HepG2 (cell line): ENCODE measurements at regions not wholly inside any gene's neighbourhood (a gene's known extent, or its start where the extent isn't known, plus 50 kb on each side); places are given as distances from the start of the nearest gene placed in this dataset.

Source experiments
- ATAC-seq: fragments of 200-7000 bp; cut with Tn5 transposase; 3 replicates; pipeline ENCODE4 v1.9.1; 2020; ENCODE audit warnings: mild to moderate bottlenecking, moderate library complexity
- BruUV-seq: library from RNA; stranded (reverse); fragments of 400-500 nt; replicated peaks from 2 replicates; lab custom pipeline; 2021; lab: Mats Ljungman, UMichigan
- CTCF ChIA-PET: fragments of 300-600 bp; formaldehyde crosslinking; extraction: SDS; loops from one replicate; lab custom pipeline; 2021; ENCODE audit warnings: low total read pairs, inconsistent platforms, low intra/inter-chr PET ratio; lab: Yijun Ruan, JAX
- POLR2A ChIA-PET: fragments of 350-600 bp; sonication (Branson Sonifier 250); formaldehyde crosslinking; loops from one replicate; lab custom pipeline; 2020; ENCODE audit warnings: antibody characterized with exemption, inconsistent platforms; lab: Yijun Ruan, JAX
- DNase-seq: peaks from one replicate; pipeline ENCODE4 v3.0.0-alpha.2; 2015; ENCODE audit warnings: low spot score
- FAIRE-seq: peaks from 3 replicates; lab custom pipeline; 2011; peaks lifted over from hg19 to GRCh38; lab: Jason Lieb, UNC
- H2AFZ ChIP-seq: one replicate; pipeline ENCODE4 v1.6.1; 2011; ENCODE audit warnings: low read length, inconsistent platforms
- H3K27ac ChIP-seq: fragments of 300-600 bp; 3 replicates; pipeline ENCODE4 v1.8.0; 2011; ENCODE audit warnings: mixed run types, mild to moderate bottlenecking, mixed read lengths, low read length, inconsistent platforms; ENCODE audit not compliant: insufficient read depth; ENCODE audit errors: extremely low read length
- H3K27me3 ChIP-seq, 2 experiments: fragments of 200-600 bp in 1 of 2; 2 replicates in 1 of 2; 3 replicates in 1 of 2; pipeline versions ENCODE4 v1.6.0 to v1.8.0; 2011; ENCODE audit warnings: low read length in 2 of 2, mild to moderate bottlenecking in 2 of 2, moderate library complexity in 2 of 2, inconsistent platforms in 1 of 2; ENCODE audit not compliant: insufficient read depth in 2 of 2, control insufficient read depth in 1 of 2
- H3K36me3 ChIP-seq, 2 experiments: fragments of 200-600 bp in 1 of 2; replicated peaks in 1 of 2; 2 replicates in 1 of 2; 3 replicates in 1 of 2; pipeline versions ENCODE4 v1.5.1 to v1.8.0; 2011; ENCODE audit warnings: low read length in 2 of 2, inconsistent platforms in 1 of 2; ENCODE audit not compliant: insufficient read depth in 2 of 2, control insufficient read depth in 1 of 2
- H3K4me1 ChIP-seq: 2 replicates; pipeline ENCODE4 v1.5.1; 2012; ENCODE audit warnings: low read length, inconsistent platforms; ENCODE audit not compliant: insufficient read depth
- H3K4me2 ChIP-seq: 2 replicates; pipeline ENCODE4 v1.6.0; 2011; ENCODE audit warnings: low read depth, low read length, inconsistent platforms
- H3K4me3 ChIP-seq, 3 experiments: fragments of 200-600 bp in 1 of 3; sonication (generic), shearing (Covaris generic) in 1 of 3; replicated peaks in 1 of 3; 2 replicates each; pipeline ENCODE4 v1.5.1; 2011 to 2016; ENCODE audit warnings: low read length in 3 of 3, inconsistent platforms in 2 of 3, low read depth in 2 of 3, mild to moderate bottlenecking in 2 of 3, control low read depth in 1 of 3, mixed read lengths in 1 of 3; ENCODE audit not compliant: insufficient read depth in 1 of 3
- H3K79me2 ChIP-seq: one replicate; pipeline ENCODE4 v1.6.1; 2011; ENCODE audit warnings: low read length, inconsistent platforms; ENCODE audit not compliant: insufficient read depth
- H3K9ac ChIP-seq: 2 replicates; pipeline ENCODE4 v1.6.0; 2011; ENCODE audit warnings: mild to moderate bottlenecking, low read depth, low read length, inconsistent platforms; ENCODE audit not compliant: insufficient read depth
- H3K9me3 ChIP-seq: 2 replicates; pipeline ENCODE4 v1.5.1; 2012; ENCODE audit warnings: mild to moderate bottlenecking, low read length
- H4K20me1 ChIP-seq: 2 replicates; pipeline ENCODE4 v1.6.0; 2011; ENCODE audit warnings: inconsistent platforms, mild to moderate bottlenecking, low read length, moderate library complexity; ENCODE audit not compliant: insufficient read depth
- JUND ChIP-seq: sonication (generic); formaldehyde crosslinking; IDR thresholded peaks from 2 replicates; pipeline ENCODE4 v1.8.0; 2022; ENCODE audit warnings: mild to moderate bottlenecking, missing genetic modification reagents
- NR1H2 ChIP-seq: sonication (generic); formaldehyde crosslinking; IDR thresholded peaks from 2 replicates; pipeline ENCODE4 v1.8.1; 2022; ENCODE audit warnings: low read depth, missing genetic modification reagents, borderline replicate concordance
- ZFP41 ChIP-seq: sonication (generic); formaldehyde crosslinking; IDR thresholded peaks from 2 replicates; pipeline ENCODE4 v1.4.0; 2020; ENCODE audit warnings: mild to moderate bottlenecking, missing genetic modification reagents, borderline replicate concordance
- ZSCAN20 ChIP-seq: sonication (generic); formaldehyde crosslinking; IDR thresholded peaks from 2 replicates; pipeline ENCODE4 v1.4.0; 2020; ENCODE audit warnings: missing genetic modification reagents, mild to moderate bottlenecking, borderline replicate concordance
- WGBS: methylation state at CpG from one replicate; pipeline ENCODE4 v1.1.6; 2017; ENCODE audit warnings: low lambda C conversion rate; 5-methylcytosine and 5-hydroxymethylcytosine counted together
- in situ Hi-C: cut with HindIII; loops from 2 replicates; pipeline ENCODE4 v1.10.0; 2017; ENCODE audit warnings: low pct_unique_long_range_greater_than_20kb; ENCODE audit not compliant: extremely low pct_ligation_motif_present
- intact Hi-C: fragments of 100-400 bp; cut with micrococcal nuclease; formaldehyde crosslinking; loops from one replicate; pipeline ENCODE4 v1.10.0; 2022; ENCODE audit not compliant: unreplicated experiment
- TF ChIP-seq, protein P1 (sequence below): sonication (generic); formaldehyde crosslinking; IDR thresholded peaks from 2 replicates; pipeline ENCODE4 v1.4.0; 2020; ENCODE audit warnings: mild to moderate bottlenecking, missing genetic modification reagents
- TF ChIP-seq, protein P2 (sequence below): sonication (generic); formaldehyde crosslinking; IDR thresholded peaks from 2 replicates; pipeline ENCODE4 v1.5.0; 2020; ENCODE audit warnings: mild to moderate bottlenecking, missing genetic modification reagents
- TF ChIP-seq, protein P3 (sequence below): sonication (generic); formaldehyde crosslinking; IDR thresholded peaks from 2 replicates; pipeline ENCODE4 v1.4.0; 2020; ENCODE audit warnings: missing genetic modification reagents

DNA sequence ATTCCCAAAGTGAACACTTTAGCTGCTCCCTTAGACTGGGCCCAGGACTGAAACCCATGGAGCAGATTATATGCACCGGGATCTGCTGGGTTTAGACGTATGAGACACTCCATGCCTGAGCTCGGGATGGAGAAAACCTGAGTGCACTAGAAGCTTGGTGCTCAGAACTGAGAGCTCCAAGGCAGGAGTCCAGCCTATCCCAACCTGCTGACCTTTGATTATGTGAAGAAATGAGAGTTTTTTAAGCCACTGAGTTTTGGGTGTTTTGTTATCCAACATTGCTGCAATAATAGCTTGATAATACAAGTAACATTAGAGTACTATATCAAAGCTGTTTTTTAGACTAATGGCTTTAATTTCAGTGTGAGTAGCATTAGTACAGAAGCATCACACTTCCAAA, 131.5 kb upstream of the KCNK1 start:
- TF ChIP-seq ZFP41 (no peak), JUND (CRISPR knock-in tag) (no peak), ZSCAN20 (CRISPR knock-in tag) (no peak), NR1H2 (CRISPR knock-in tag) (no peak)
- TF ChIP-seq, protein P1, sequence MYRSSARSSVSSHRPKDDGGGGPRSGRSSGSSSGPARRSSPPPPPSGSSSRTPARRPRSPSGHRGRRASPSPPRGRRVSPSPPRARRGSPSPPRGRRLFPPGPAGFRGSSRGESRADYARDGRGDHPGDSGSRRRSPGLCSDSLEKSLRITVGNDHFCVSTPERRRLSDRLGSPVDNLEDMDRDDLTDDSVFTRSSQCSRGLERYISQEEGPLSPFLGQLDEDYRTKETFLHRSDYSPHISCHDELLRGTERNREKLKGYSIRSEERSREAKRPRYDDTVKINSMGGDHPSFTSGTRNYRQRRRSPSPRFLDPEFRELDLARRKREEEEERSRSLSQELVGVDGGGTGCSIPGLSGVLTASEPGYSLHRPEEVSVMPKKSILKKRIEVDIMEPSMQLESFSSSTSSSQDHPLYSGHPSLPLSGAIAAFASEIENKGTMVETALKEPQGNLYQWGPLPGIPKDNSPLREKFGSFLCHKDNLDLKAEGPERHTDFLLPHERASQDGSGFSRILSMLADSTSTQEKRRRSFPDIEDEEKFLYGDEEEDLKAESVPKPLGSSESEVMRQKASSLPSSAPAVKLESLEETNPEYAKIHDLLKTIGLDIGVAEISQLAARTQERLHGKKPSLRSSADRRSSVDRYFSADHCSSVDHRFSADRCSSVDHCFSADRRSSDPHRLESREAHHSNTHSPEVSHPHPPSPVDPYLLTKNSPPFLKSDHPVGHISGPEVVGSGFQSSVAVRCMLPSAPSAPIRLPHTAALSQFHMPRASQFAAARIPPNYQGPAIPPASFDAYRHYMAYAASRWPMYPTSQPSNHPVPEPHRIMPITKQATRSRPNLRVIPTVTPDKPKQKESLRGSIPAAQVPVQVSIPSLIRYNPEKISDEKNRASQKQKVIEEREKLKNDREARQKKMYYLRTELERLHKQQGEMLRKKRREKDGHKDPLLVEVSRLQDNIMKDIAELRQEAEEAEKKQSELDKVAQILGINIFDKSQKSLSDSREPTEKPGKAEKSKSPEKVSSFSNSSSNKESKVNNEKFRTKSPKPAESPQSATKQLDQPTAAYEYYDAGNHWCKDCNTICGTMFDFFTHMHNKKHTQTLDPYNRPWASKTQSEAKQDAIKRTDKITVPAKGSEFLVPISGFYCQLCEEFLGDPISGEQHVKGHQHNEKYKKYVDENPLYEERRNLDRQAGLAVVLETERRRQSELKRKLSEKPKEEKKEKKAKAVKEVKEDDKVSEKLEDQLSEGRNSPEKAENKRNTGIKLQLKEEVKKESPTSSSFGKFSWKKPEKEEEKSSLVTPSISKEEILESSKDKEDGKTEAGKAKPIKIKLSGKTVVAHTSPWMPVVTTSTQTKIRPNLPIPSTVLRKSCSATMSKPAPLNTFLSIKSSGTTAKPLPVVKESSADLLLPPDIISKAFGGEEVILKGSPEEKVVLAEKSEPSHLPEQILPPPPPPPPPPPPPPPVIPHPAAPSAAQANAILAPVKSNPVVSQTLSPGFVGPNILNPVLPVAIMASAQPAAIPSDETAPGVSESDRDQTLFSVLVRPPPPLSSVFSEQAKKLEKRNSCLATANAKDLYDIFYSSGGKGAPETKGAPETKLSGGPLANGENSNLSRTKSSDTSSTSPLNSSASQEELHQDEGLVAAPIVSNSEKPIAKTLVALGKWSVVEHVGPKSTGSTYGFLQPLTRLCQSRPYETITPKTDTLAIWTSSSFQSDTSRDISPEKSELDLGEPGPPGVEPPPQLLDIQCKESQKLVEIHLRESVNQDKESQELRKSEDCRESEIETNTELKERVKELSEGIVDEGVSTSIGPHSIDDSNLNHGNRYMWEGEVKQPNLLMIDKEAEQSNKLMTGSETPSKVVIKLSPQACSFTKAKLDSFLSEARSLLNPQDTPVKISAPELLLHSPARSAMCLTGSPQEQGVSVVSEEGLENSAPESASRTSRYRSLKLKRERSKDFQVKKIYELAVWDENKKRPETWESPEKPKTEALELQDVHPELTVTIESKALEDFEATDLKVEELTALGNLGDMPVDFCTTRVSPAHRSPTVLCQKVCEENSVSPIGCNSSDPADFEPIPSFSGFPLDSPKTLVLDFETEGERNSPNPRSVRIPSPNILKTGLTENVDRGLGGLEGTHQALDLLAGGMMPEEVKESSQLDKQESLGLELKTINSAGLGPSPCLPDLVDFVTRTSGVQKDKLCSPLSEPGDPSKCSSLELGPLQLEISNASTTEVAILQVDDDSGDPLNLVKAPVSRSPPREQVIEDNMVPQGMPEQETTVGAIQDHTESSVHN (CRISPR knock-in tag), result no peak
- TF ChIP-seq, protein P2, sequence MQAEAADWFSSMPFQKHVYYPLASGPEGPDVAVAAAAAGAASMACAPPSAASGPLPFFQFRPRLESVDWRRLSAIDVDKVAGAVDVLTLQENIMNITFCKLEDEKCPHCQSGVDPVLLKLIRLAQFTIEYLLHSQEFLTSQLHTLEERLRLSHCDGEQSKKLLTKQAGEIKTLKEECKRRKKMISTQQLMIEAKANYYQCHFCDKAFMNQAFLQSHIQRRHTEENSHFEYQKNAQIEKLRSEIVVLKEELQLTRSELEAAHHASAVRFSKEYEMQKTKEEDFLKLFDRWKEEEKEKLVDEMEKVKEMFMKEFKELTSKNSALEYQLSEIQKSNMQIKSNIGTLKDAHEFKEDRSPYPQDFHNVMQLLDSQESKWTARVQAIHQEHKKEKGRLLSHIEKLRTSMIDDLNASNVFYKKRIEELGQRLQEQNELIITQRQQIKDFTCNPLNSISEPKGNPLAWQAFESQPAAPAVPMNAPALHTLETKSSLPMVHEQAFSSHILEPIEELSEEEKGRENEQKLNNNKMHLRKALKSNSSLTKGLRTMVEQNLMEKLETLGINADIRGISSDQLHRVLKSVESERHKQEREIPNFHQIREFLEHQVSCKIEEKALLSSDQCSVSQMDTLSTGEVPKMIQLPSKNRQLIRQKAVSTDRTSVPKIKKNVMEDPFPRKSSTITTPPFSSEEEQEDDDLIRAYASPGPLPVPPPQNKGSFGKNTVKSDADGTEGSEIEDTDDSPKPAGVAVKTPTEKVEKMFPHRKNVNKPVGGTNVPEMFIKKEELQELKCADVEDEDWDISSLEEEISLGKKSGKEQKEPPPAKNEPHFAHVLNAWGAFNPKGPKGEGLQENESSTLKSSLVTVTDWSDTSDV (CRISPR knock-in tag), result no peak
- TF ChIP-seq, protein P3, sequence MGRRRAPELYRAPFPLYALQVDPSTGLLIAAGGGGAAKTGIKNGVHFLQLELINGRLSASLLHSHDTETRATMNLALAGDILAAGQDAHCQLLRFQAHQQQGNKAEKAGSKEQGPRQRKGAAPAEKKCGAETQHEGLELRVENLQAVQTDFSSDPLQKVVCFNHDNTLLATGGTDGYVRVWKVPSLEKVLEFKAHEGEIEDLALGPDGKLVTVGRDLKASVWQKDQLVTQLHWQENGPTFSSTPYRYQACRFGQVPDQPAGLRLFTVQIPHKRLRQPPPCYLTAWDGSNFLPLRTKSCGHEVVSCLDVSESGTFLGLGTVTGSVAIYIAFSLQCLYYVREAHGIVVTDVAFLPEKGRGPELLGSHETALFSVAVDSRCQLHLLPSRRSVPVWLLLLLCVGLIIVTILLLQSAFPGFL, result no peak
- peaks cover 17% of the 10 kb centered on the region for H3K4me1 ChIP-seq
- no peak overlapping the region for H3K4me2 ChIP-seq
- H4K20me1 ChIP-seq, result no peaks in the 10 kb centered on the region
- no peak overlapping the region for H2AFZ ChIP-seq
- no peak for FAIRE-seq
- no peak for ATAC-seq
- peaks cover 3% of the 10 kb centered on the region; the same call in 1 of the 2 replicates for H3K9me3 ChIP-seq
- H3K9ac ChIP-seq, result no peak overlapping the region
- no peak overlapping the region for H3K27ac ChIP-seq
- no peaks in the 10 kb centered on the region for H3K36me3 ChIP-seq
- no peaks in the 10 kb centered on the region for H3K79me2 ChIP-seq
- CTCF ChIA-PET, result no interaction called here
- DNase-seq, result no peak
- H3K27me3 ChIP-seq, result no peaks in the 10 kb centered on the region
- POLR2A ChIA-PET, result no interaction called here
- intact Hi-C loops, result no loop called here
- in situ Hi-C loops, result no loop called here
- H3K4me3 ChIP-seq, result no peak overlapping the region
- 19% methylated on average over 3 of the region's 3 CpGs for WGBS
- BruUV-seq, result no TSS peak
